MM.1S (cell line): ENCODE measurements at regions not wholly inside any gene's neighbourhood (a gene's known extent, or its start where the extent isn't known, plus 50 kb on each side); places are given as distances from the start of the nearest gene placed in this dataset.

Experiments
- DNase-seq: peaks from one replicate; pipeline ENCODE4 v3.0.0-alpha.2; 2015
- H2AFZ ChIP-seq: fragments of 300-600 bp; sonication (generic); 2 replicates; pipeline ENCODE4 v1.6.0; 2016; ENCODE audit warnings: antibody characterized with exemption, low read length
- H3F3A ChIP-seq: fragments of 300-600 bp; sonication (generic); 2 replicates; pipeline ENCODE4 v1.6.1; 2016; ENCODE audit warnings: mild to moderate bottlenecking, antibody characterized with exemption, low read length, moderate library complexity, mixed read lengths; ENCODE audit not compliant: insufficient read depth
- H3K27ac ChIP-seq: fragments of 300-600 bp; sonication (generic); 2 replicates; pipeline ENCODE4 v1.5.1; 2016; ENCODE audit warnings: mild to moderate bottlenecking, low read length
- H3K27me3 ChIP-seq: fragments of 300-600 bp; sonication (generic); replicated peaks from 2 replicates; pipeline ENCODE4 v1.6.0; 2016; ENCODE audit warnings: low read length; ENCODE audit not compliant: insufficient read depth
- H3K36me3 ChIP-seq: fragments of 300-600 bp; sonication (generic); replicated peaks from 2 replicates; pipeline ENCODE4 v1.6.1; 2016; ENCODE audit warnings: mild to moderate bottlenecking, low read length, mixed read lengths; ENCODE audit not compliant: insufficient read depth
- H3K4me1 ChIP-seq: fragments of 300-600 bp; sonication (generic); 2 replicates; pipeline ENCODE4 v1.6.1; 2016; ENCODE audit warnings: low read length, mixed read lengths
- H3K4me2 ChIP-seq: fragments of 300-600 bp; sonication (generic); 2 replicates; pipeline ENCODE4 v1.6.0; 2016; ENCODE audit warnings: low read depth, low read length
- H3K4me3 ChIP-seq: fragments of 300-600 bp; sonication (generic); 2 replicates; pipeline ENCODE4 v1.5.1; 2016; ENCODE audit warnings: low read length, mixed read lengths
- H3K79me2 ChIP-seq: fragments of 300-600 bp; sonication (generic); 2 replicates; pipeline ENCODE4 v1.6.1; 2016; ENCODE audit warnings: mixed run types, low read length, mixed read lengths
- H3K9ac ChIP-seq: fragments of 300-600 bp; sonication (generic); 2 replicates; pipeline ENCODE4 v1.6.1; 2016; ENCODE audit warnings: low read length, mixed read lengths
- H3K9me2 ChIP-seq: fragments of 300-600 bp; sonication (generic); replicated peaks from 2 replicates; pipeline ENCODE4 v1.6.1; 2016; ENCODE audit warnings: mild to moderate bottlenecking, low read length, mixed read lengths; ENCODE audit not compliant: insufficient read depth
- H3K9me3 ChIP-seq: fragments of 300-600 bp; sonication (generic); replicated peaks from 2 replicates; pipeline ENCODE4 v1.6.1; 2016; ENCODE audit warnings: mild to moderate bottlenecking, low read length, mixed read lengths; ENCODE audit not compliant: insufficient read depth
- H4K20me1 ChIP-seq: fragments of 300-600 bp; sonication (generic); 2 replicates; pipeline ENCODE4 v1.6.1; 2016; ENCODE audit warnings: mild to moderate bottlenecking, low read length, moderate library complexity, mixed read lengths; ENCODE audit not compliant: insufficient read depth
- EZH2 ChIP-seq: fragments of 300-600 bp; sonication (generic); optimal IDR thresholded peaks from 2 replicates; pipeline ENCODE3; 2017; ENCODE audit warnings: low read depth, mild to moderate bottlenecking, antibody characterized with exemption, low read length, mixed read lengths
- EZH2phosphoT487 ChIP-seq: fragments of 300-600 bp; sonication (generic); IDR thresholded peaks from 2 replicates; pipeline ENCODE4 v1.6.1; 2018; ENCODE audit warnings: antibody characterized with exemption, low read length
- TF ChIP-seq, protein P1 (sequence below): fragments of 300-600 bp; sonication (generic); IDR thresholded peaks from 2 replicates; pipeline ENCODE4 v1.5.1; 2016; ENCODE audit warnings: antibody characterized with exemption, low read length, mixed read lengths

DNA sequence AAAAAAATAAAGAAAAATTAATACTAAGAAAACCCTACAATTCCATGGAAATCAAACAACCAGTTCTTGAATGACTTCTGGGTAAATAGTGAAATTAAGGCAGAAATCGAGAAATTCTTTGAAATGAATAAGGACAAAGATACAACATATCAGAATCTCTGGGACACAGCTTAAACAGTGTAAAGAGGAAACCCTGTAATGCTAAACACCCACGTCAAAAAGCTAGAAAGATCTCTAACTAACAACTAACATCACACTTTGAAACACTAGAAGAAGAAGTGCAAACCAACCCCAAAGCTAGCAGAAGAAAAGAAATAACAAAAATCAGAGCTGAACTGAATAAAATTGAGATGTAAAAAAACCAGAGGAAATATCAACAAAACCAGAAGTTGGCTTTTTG, 114.6 kb upstream of the CD180 start:
- Histone ChIP-seq H3K9me3 (no peaks in the 10 kb centered on the region), H3K79me2 (no peaks in the 10 kb centered on the region), H3K4me3 (no peak overlapping the region), H3K27ac (no peak overlapping the region), H3K4me2 (no peak overlapping the region), H3K9ac (no peak overlapping the region), H2AFZ (no peak overlapping the region), H3K36me3 (no peaks in the 10 kb centered on the region), H3K4me1 (no peaks in the 10 kb centered on the region), H3K9me2 (no peaks in the 10 kb centered on the region), H3K27me3 (no peaks in the 10 kb centered on the region), H4K20me1 (no peaks in the 10 kb centered on the region), H3F3A (no peaks in the 10 kb centered on the region)
- TF ChIP-seq EZH2 (no peak), EZH2phosphoT487 (no peak)
- TF ChIP-seq, protein P1, sequence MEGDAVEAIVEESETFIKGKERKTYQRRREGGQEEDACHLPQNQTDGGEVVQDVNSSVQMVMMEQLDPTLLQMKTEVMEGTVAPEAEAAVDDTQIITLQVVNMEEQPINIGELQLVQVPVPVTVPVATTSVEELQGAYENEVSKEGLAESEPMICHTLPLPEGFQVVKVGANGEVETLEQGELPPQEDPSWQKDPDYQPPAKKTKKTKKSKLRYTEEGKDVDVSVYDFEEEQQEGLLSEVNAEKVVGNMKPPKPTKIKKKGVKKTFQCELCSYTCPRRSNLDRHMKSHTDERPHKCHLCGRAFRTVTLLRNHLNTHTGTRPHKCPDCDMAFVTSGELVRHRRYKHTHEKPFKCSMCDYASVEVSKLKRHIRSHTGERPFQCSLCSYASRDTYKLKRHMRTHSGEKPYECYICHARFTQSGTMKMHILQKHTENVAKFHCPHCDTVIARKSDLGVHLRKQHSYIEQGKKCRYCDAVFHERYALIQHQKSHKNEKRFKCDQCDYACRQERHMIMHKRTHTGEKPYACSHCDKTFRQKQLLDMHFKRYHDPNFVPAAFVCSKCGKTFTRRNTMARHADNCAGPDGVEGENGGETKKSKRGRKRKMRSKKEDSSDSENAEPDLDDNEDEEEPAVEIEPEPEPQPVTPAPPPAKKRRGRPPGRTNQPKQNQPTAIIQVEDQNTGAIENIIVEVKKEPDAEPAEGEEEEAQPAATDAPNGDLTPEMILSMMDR: no peak
- DNase-seq: no peak

GRCh38 chr5:67310740-67311139, 114.1 kb upstream of the CD180 start:
- H4K20me1 ChIP-seq: no peaks in the 10 kb centered on the region
- no peak for TF ChIP-seq EZH2phosphoT487
- TF ChIP-seq, protein P1: no peak
- no peak for TF ChIP-seq EZH2

DNA sequence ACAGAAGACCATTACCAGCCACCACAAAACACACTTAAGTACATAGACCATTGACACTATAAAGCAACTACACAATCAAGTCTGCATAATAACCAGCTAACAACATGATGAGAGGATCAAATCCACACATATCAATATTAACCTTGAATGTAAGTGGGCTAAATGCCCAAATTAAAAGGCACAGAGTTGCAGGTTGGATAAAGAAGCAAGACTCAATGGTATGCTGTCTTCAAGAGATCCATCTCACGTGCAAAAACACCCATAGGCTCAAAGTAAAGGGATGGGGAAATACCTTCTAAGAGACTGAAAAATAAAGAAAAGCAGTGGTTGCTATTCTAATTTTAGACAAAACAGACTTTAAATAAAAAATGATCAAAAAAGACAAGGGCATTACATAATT, 113.6 kb upstream of the CD180 start:
- H3K4me3 ChIP-seq: no peak overlapping the region
- H3K27me3 ChIP-seq: no peaks in the 10 kb centered on the region
- H3K9me3 ChIP-seq: no peaks in the 10 kb centered on the region
- H3K4me1 ChIP-seq: no peaks in the 10 kb centered on the region
- no peak overlapping the region for H2AFZ ChIP-seq
- no peak overlapping the region for H3K27ac ChIP-seq
- no peaks in the 10 kb centered on the region for H3K36me3 ChIP-seq
- H3K79me2 ChIP-seq: no peaks in the 10 kb centered on the region
- TF ChIP-seq EZH2 (no peak), EZH2phosphoT487 (no peak)
- TF ChIP-seq, protein P1: no peak
- DNase-seq: no peak
- H4K20me1 ChIP-seq: no peaks in the 10 kb centered on the region
- H3F3A ChIP-seq: no peaks in the 10 kb centered on the region
- H3K9me2 ChIP-seq: no peaks in the 10 kb centered on the region
- no peak overlapping the region for H3K4me2 ChIP-seq
- H3K9ac ChIP-seq: no peak overlapping the region

More at GRCh38 chr5:67310740-67311139, 114.1 kb upstream of the CD180 start:
- Histone ChIP-seq H3K9me2 (no peaks in the 10 kb centered on the region), H3K4me3 (no peak overlapping the region), H3K36me3 (no peaks in the 10 kb centered on the region), H3K27me3 (no peaks in the 10 kb centered on the region), H2AFZ (no peak overlapping the region), H3K9me3 (no peaks in the 10 kb centered on the region), H3K79me2 (no peaks in the 10 kb centered on the region), H3K4me1 (no peaks in the 10 kb centered on the region), H3K9ac (no peak overlapping the region), H3K27ac (no peak overlapping the region), H3F3A (no peaks in the 10 kb centered on the region), H3K4me2 (no peak overlapping the region)
- DNase-seq: no peak
